Caco-2 (cell line): ENCODE measurements at regions not wholly inside any gene's neighbourhood (a gene's known extent, or its start where the extent isn't known, plus 50 kb on each side); places are given as distances from the start of the nearest gene placed in this dataset.

Experiments
- BruUV-seq: library from RNA; stranded (reverse); fragments of 400-500 nt; replicated peaks from 2 replicates; lab custom pipeline; 2021; lab: Mats Ljungman, UMichigan
- CTCF ChIA-PET: fragments of 300-600 bp; sonication (Branson Sonifier 250); formaldehyde crosslinking; loops from one replicate; lab custom pipeline; 2022; ENCODE audit warnings: antibody characterized with exemption; lab: Charles Lee
- POLR2A ChIA-PET: fragments of 300-600 bp; sonication (Branson Sonifier 250); formaldehyde crosslinking; loops from one replicate; lab custom pipeline; 2022; ENCODE audit warnings: antibody characterized with exemption; lab: Charles Lee
- DNase-seq, 2 experiments: peaks; one replicate each; pipeline versions ENCODE4 v3.0.0 to v3.0.0-alpha.2; 2020 to 2022
- H3K27me3 ChIP-seq: replicated peaks from 2 replicates; pipeline ENCODE4 v1.6.0; 2011; ENCODE audit warnings: low read length; ENCODE audit not compliant: control insufficient read depth, insufficient read depth
- H3K36me3 ChIP-seq: 2 replicates; pipeline ENCODE4 v1.5.1; 2011; ENCODE audit warnings: low read length; ENCODE audit not compliant: control insufficient read depth, insufficient read depth
- H3K4me1 ChIP-seq: fragments of 250-450 bp; sonication (Bioruptor Pico); 2 replicates; pipeline ENCODE4 v1.5.1; 2020; ENCODE audit warnings: mild to moderate bottlenecking
- H3K4me3 ChIP-seq: 2 replicates; pipeline ENCODE4 v1.5.1; 2011; ENCODE audit warnings: low read depth, mild to moderate bottlenecking, control low read depth, low read length
- H3K9me3 ChIP-seq: fragments of 250-450 bp; sonication (Bioruptor Pico); 2 replicates; pipeline ENCODE4 v1.5.1; 2020; ENCODE audit warnings: mild to moderate bottlenecking, moderate library complexity
- H3K27ac Mint-ChIP-seq: one replicate; pipeline ENCODE4 v1.8.0; 2022; ENCODE audit warnings: mixed read lengths; ENCODE audit not compliant: unreplicated experiment
- H3K27me3 Mint-ChIP-seq: one replicate; pipeline ENCODE4 v1.8.0; 2022; ENCODE audit warnings: mixed read lengths; ENCODE audit not compliant: insufficient read depth, unreplicated experiment
- H3K36me3 Mint-ChIP-seq: one replicate; pipeline ENCODE4 v1.8.0; 2022; ENCODE audit warnings: mild to moderate bottlenecking, mixed read lengths; ENCODE audit not compliant: insufficient read depth, unreplicated experiment
- H3K4me1 Mint-ChIP-seq: one replicate; pipeline ENCODE4 v1.8.0; 2022; ENCODE audit warnings: low read depth, mixed read lengths; ENCODE audit not compliant: unreplicated experiment
- H3K4me3 Mint-ChIP-seq: one replicate; pipeline ENCODE4 v1.8.0; 2022; ENCODE audit warnings: mild to moderate bottlenecking, moderate library complexity, mixed read lengths; ENCODE audit not compliant: unreplicated experiment
- H3K9me3 Mint-ChIP-seq: one replicate; pipeline ENCODE4 v1.8.0; 2022; ENCODE audit warnings: mixed read lengths; ENCODE audit not compliant: unreplicated experiment
- CTCF ChIP-seq, 2 experiments: fragments of 200-600 bp in 1 of 2; IDR thresholded peaks; 1 replicate in 1 of 2; 2 replicates in 1 of 2; pipeline versions ENCODE4 v1.5.1 to v1.8.0; 2011 to 2022; ENCODE audit warnings: antibody characterized with exemption in 1 of 2, control low read depth in 1 of 2, inconsistent platforms in 1 of 2, low read depth in 1 of 2, low read length in 1 of 2, mild to moderate bottlenecking in 1 of 2, moderate library complexity in 1 of 2; ENCODE audit not compliant: insufficient read depth in 1 of 2, severe bottlenecking in 1 of 2, unreplicated experiment in 1 of 2
- intact Hi-C: fragments of 100-400 bp; cut with micrococcal nuclease; formaldehyde crosslinking; loops from one replicate; pipeline ENCODE4 v1.10.0; 2022; ENCODE audit not compliant: unreplicated experiment

GRCh38 chr14:40899435-40899834 lies 707.2 kb upstream of the LRFN5 start:
- no peak overlapping the region for H3K4me3 ChIP-seq
- no peaks in the 10 kb centered on the region for H3K9me3 ChIP-seq
- TF ChIP-seq CTCF (IDR thresholded peaks at IDR 0.05; ENCODE audit: insufficient read depth in 1 of 2, low read depth in 1 of 2, low read length in 1 of 2, severe bottlenecking in 1 of 2, unreplicated experiment in 1 of 2): no peak
- no peak overlapping the region for H3K4me3 Mint-ChIP-seq
- no peaks in the 10 kb centered on the region for H3K27me3 Mint-ChIP-seq
- intact Hi-C loops: no loop called here
- peaks cover 19% of the 10 kb centered on the region for H3K4me1 ChIP-seq
- no peak overlapping the region for H3K27ac Mint-ChIP-seq
- H3K9me3 Mint-ChIP-seq: no peaks in the 10 kb centered on the region
- BruUV-seq: no TSS peak
- H3K36me3 ChIP-seq: no peaks in the 10 kb centered on the region
- H3K27me3 ChIP-seq: no peaks in the 10 kb centered on the region
- DNase-seq: no peak
- ChIA-PET CTCF (no interaction called here), POLR2A (no interaction called here)
- H3K36me3 Mint-ChIP-seq: no peaks in the 10 kb centered on the region
- H3K4me1 Mint-ChIP-seq: no peaks in the 10 kb centered on the region

- Mint-ChIP-seq H3K27me3 (no peaks in the 10 kb centered on the region), H3K36me3 (no peaks in the 10 kb centered on the region), H3K4me3 (no peak overlapping the region), H3K27ac (no peak overlapping the region), H3K9me3 (no peaks in the 10 kb centered on the region), H3K4me1 (no peaks in the 10 kb centered on the region)
- CTCF ChIA-PET: no interaction called here
- H3K9me3 ChIP-seq: no peaks in the 10 kb centered on the region
- no peak for DNase-seq
- H3K4me3 ChIP-seq: no peak overlapping the region
- TF ChIP-seq CTCF (IDR thresholded peaks at IDR 0.05; ENCODE audit: insufficient read depth in 1 of 2, low read depth in 1 of 2, low read length in 1 of 2, severe bottlenecking in 1 of 2, unreplicated experiment in 1 of 2): no peak
- no peaks in the 10 kb centered on the region for H3K36me3 ChIP-seq
- 0 out of 2 replicates have a peak, but pooled peaks cover 6% of the 10 kb centered on the region for H3K4me1 ChIP-seq
- no peaks in the 10 kb centered on the region for H3K27me3 ChIP-seq
- intact Hi-C loops: no loop called here
- POLR2A ChIA-PET: no interaction called here
- BruUV-seq: no TSS peak
Measured at GRCh38 chr14:40894846-40895245, 711.8 kb upstream of the LRFN5 start.

- Histone ChIP-seq H3K4me3 (no peak overlapping the region), H3K9me3 (no peaks in the 10 kb centered on the region), H3K36me3 (no peaks in the 10 kb centered on the region), H3K4me1 (no peaks in the 10 kb centered on the region), H3K27me3 (no peaks in the 10 kb centered on the region)
- Mint-ChIP-seq H3K4me1 (no peaks in the 10 kb centered on the region), H3K27ac (no peak overlapping the region), H3K36me3 (no peaks in the 10 kb centered on the region), H3K4me3 (no peak overlapping the region), H3K9me3 (no peaks in the 10 kb centered on the region), H3K27me3 (no peaks in the 10 kb centered on the region)
- ChIA-PET CTCF (no interaction called here), POLR2A (no interaction called here)
- no peak for DNase-seq
- no TSS peak for BruUV-seq
- TF ChIP-seq CTCF (IDR thresholded peaks at IDR 0.05; ENCODE audit: insufficient read depth in 1 of 2, low read depth in 1 of 2, low read length in 1 of 2, severe bottlenecking in 1 of 2, unreplicated experiment in 1 of 2): no peak
- intact Hi-C loops: no loop called here
Measured at GRCh38 chr14:40889126-40889525, 717.5 kb upstream of the LRFN5 start.
